ENCODE measurements at regions not wholly inside any gene's neighbourhood (a gene's known extent, or its start where the extent isn't known, plus 50 kb on each side); places are given as distances from the start of the nearest gene placed in this dataset.

DNA sequence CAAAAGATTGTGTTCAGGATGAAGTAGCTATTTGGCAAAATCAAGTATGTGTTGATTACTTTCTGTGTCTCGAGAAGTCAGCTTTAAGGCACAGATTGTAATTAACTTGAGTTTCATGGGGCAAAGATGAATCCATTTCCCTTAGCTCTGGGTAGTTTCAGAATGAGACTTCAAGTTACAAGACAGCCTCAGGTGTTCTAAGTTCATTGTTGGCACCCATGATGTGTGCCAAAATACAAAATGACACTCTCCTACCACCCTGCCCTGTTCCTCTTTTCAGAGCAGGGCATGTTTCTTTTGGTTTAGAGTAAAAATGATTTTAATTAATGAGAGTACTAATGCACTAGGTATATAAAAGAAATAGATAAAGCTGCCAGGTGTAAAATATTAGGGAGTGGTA lies 797.6 kb upstream of the POT1 start:
- DNase-seq (no peak), ATAC-seq (no peak)
- Histone ChIP-seq H3K4me1 (no peaks in the 10 kb centered on the region), H3K27ac (no peak overlapping the region), H3K4me3 (no peak overlapping the region), H3K27me3 (ENCODE audit: insufficient read depth in 3 of 3, low read length in 2 of 3) (no peaks in the 10 kb centered on the region), H3K9me3 (no peaks in the 10 kb centered on the region), H3K36me3 (ENCODE audit: insufficient read depth in 1 of 2, low read depth in 1 of 2) (no peaks in the 10 kb centered on the region)
- TF ChIP-seq CTCF (IDR thresholded peaks at IDR 0.05): no peak
- intact Hi-C loops (cut with DNase I): no loop called here
- WGBS, 3 donors: 70 to 79% (median 73%) methylated on average over 1 of the region's 1 CpG

GRCh38 chr7:125695626-125696025 lies 766.0 kb upstream of the POT1 start:
- no peak for ATAC-seq

GRCh38 chr7:125683156-125683555 lies 753.5 kb upstream of the POT1 start:
- no peak overlapping the region for H3K27ac ChIP-seq

More at GRCh38 chr7:125695626-125696025, 766.0 kb upstream of the POT1 start:
- no peak for TF ChIP-seq CTCF (IDR thresholded peaks at IDR 0.05)
- Histone ChIP-seq H3K27ac (no peak overlapping the region), H3K9me3 (no peaks in the 10 kb centered on the region), H3K27me3 (ENCODE audit: insufficient read depth in 3 of 3, low read length in 2 of 3) (no peaks in the 10 kb centered on the region), H3K4me1 (no peaks in the 10 kb centered on the region), H3K36me3 (ENCODE audit: insufficient read depth in 1 of 2, low read depth in 1 of 2) (no peaks in the 10 kb centered on the region), H3K4me3 (no peak overlapping the region)
- intact Hi-C loops (cut with DNase I): no loop called here
- WGBS, 3 donors: 34 to 59% (median 42%) methylated on average over 1 of the region's 1 CpG
- no peak for DNase-seq

GRCh38 chr7:125681508-125681907 lies 751.9 kb upstream of the POT1 start:
- no peak for ATAC-seq
- WGBS, 3 donors: 77 to 86% (median 77%) methylated on average over 3 of the region's 3 CpGs
- no peak overlapping the region for H3K27ac ChIP-seq
- H3K4me3 ChIP-seq: no peak overlapping the region
- H3K27me3 ChIP-seq (ENCODE audit: insufficient read depth in 3 of 3, low read length in 2 of 3): no peaks in the 10 kb centered on the region
- no peak for TF ChIP-seq CTCF (IDR thresholded peaks at IDR 0.05)
- H3K36me3 ChIP-seq (ENCODE audit: insufficient read depth in 1 of 2, low read depth in 1 of 2): no peaks in the 10 kb centered on the region
- H3K9me3 ChIP-seq: no peaks in the 10 kb centered on the region
- H3K4me1 ChIP-seq: no peaks in the 10 kb centered on the region
- intact Hi-C loops (cut with DNase I): loop anchor here in 1 of 2 donors (5.0 kb wide), 1 partner anchor 804 kb away; no protein-coding TSS in a partner anchor
- no peak for DNase-seq

More at GRCh38 chr7:125683156-125683555, 753.5 kb upstream of the POT1 start:
- no peak for TF ChIP-seq CTCF (IDR thresholded peaks at IDR 0.05)
- Histone ChIP-seq H3K4me3 (no peak overlapping the region), H3K9me3 (no peaks in the 10 kb centered on the region), H3K27me3 (ENCODE audit: insufficient read depth in 3 of 3, low read length in 2 of 3) (no peaks in the 10 kb centered on the region), H3K4me1 (no peaks in the 10 kb centered on the region), H3K36me3 (ENCODE audit: insufficient read depth in 1 of 2, low read depth in 1 of 2) (no peaks in the 10 kb centered on the region)
- intact Hi-C loops (cut with DNase I): loop anchor here in 1 of 2 donors (5.0 kb wide), 1 partner anchor 806 kb away; no protein-coding TSS in a partner anchor
- DNase-seq (no peak), ATAC-seq (no peak)

DNA sequence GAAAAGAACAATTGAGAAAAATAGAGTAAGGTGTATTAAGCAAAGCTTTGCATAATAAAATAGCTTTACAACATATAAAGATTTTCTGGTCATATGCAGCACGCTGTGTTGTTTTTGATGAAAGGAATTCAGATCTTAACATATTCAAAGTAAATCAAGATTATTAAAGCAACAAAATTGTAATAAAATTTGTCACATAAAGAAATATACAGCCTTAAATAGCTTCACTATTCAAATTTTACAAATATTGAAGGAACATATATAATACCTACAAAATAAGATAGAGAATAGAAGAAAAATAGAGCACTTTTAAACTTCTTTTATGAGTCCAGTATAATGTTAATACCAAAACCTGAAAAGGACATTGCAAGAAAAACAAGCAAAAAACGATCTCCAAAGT lies 749.1 kb upstream of the POT1 start:
- Histone ChIP-seq H3K4me1 (no peaks in the 10 kb centered on the region), H3K27ac (no peak overlapping the region), H3K27me3 (ENCODE audit: insufficient read depth in 3 of 3, low read length in 2 of 3) (no peaks in the 10 kb centered on the region), H3K9me3 (no peaks in the 10 kb centered on the region), H3K4me3 (no peak overlapping the region), H3K36me3 (ENCODE audit: insufficient read depth in 1 of 2, low read depth in 1 of 2) (no peaks in the 10 kb centered on the region)
- 71 to 81% (median 72%) methylated on average over 2 of the region's 2 CpGs for WGBS, 3 donors
- TF ChIP-seq CTCF (IDR thresholded peaks at IDR 0.05): no peak
- DNase-seq: no peak
- intact Hi-C loops (cut with DNase I): loop anchor here in 1 of 2 donors (10.0 kb wide), 1 partner anchor 624 kb away; no protein-coding TSS in a partner anchor
- ATAC-seq: no peak
